ENCODE measurements at regions not wholly inside any gene's neighbourhood (a gene's known extent, or its start where the extent isn't known, plus 50 kb on each side); places are given as distances from the start of the nearest gene placed in this dataset.
"Not testable (repeated sequence)": the region's sequence is repeated elsewhere in the genome, so short reads cannot be mapped to it uniquely, and the experiment has no call there.

DNA sequence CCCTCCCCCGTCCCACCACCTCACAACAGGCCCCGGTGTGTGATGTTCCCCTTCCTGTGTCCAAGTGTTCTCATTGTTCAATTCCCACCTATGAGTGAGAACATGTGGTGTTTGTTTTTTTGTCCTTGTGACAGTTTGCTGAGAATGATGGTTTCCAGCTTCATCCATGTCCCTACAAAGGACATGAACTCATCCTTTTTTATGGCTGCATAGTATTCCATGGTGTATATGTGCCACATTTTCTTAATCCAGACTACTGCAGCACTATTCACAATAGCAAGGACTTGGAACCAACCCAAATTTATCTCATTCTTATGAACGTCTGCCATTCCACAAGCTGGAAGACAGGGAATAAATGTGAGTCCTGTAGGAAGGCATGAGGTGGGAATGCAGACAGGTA is 79.6 kb upstream of the SLC6A11 start:
- not testable (repeated sequence) for DNase-seq (ENCODE audit: low read depth in 2 of 2)

DNA sequence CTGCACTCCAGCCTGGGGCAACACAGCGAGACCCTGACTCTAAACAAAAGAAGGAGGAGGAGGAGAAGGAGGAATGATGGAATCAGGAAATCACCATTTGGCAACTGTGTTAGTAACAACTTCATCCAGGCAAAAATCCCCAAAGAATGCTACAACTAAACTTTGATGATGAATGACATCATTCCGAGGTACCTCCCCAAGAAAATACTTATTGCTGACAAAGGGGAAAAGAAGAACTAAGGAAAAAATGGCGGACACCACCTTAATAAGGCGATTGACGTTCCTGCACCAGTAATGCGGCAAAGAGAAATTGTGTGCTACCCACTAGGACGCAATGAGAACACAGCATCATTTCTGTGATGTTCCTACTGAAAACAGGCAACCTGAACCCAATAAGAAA is 78.2 kb upstream of the SLC6A11 start:
- DNase-seq (ENCODE audit: low read depth in 2 of 2), result no peak

DNA sequence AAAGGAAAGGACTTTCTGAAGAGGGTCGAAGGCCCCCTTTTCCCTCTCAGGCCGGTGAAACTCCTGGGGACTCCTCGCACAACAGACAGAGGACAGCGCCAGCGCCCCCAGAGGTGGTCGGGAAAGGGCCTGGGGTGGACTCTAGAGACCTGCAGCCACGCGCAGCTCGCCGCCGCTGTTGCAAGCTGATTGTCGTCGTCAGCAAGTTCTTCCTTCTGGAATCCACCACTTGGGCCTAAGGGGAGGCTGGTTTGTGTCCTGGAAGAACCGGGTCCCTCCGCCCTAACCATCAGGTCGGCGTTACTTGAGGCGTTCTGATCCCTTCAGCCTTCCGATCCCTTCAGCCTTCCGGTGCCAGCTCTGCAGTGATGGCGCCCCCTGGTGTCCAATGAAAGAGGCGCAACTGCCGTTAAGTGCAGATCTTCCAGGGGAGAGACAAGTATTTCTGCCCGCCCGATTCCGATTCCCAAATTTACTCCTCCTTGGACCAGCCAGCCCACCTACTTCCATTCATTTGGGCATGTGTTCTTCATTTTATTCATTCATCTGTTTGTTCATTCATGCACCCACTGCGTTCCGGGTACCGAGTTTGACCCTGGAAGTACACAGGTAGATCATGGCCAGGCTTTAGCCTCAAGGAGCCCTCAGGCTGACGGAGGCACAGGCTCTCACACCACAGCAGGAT is 77.2 kb upstream of the SLC6A11 start:
- peak; percentile 22 to 63 for DNase-seq (ENCODE audit: low read depth in 2 of 2)

DNA sequence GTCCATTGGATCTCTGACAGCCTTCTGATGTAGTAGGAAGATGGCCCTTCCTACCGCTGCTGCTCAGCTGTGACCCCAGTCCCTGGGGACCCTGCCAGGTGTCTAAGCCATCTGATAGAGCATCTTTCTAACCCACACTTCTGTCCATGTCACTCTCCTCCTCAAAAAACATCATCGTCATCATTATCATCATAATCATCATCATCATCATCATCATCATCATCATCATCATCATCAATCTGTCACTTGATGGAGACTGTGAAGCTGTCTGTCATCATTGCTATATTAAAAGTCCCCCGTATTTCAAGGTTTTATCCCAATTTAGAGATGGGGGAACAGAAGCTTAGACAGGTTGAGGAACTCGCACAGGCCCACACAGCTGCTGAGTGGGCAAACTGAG is 75.1 kb upstream of the SLC6A11 start:
- DNase-seq (ENCODE audit: low read depth in 2 of 2), result no peak

DNA sequence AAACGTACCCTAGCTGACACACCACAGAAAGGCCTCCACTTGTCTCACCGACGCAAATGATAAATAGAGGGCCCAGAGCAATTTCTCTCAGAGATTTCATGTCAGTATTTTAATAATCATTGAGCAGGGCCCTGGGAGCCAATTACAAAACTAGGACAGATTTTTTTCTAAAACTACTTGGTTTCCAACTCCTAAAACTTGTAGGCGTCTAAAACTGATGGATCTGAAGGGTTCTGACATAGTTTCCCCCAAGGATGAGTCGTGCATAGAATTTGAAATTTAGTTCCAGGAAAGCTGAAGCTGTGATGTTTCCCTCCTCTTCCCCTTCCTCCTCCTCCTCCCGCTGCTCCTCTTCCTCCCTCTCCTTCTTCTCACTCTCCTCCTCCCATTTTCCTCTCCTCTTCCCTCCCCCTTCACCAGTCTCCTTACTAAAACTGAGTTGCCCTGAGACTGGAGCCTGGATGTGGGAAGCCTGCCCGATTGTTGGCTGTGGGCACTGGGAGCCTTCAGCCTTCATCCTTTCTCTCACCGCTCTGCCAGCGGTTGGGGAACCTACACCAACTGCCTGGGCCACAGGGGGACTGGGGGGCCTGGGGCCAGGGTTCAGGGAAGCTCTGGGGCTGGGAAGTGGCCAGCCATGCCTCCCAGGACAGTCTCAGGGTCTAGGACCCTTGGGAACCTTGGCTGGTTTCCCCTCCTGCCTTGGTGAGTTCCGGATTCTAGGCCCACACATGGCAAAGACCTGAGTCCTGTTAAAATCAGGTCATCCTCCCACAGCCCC is 73.9 kb upstream of the SLC6A11 start:
- no peak for DNase-seq (ENCODE audit: low read depth in 2 of 2)

DNA sequence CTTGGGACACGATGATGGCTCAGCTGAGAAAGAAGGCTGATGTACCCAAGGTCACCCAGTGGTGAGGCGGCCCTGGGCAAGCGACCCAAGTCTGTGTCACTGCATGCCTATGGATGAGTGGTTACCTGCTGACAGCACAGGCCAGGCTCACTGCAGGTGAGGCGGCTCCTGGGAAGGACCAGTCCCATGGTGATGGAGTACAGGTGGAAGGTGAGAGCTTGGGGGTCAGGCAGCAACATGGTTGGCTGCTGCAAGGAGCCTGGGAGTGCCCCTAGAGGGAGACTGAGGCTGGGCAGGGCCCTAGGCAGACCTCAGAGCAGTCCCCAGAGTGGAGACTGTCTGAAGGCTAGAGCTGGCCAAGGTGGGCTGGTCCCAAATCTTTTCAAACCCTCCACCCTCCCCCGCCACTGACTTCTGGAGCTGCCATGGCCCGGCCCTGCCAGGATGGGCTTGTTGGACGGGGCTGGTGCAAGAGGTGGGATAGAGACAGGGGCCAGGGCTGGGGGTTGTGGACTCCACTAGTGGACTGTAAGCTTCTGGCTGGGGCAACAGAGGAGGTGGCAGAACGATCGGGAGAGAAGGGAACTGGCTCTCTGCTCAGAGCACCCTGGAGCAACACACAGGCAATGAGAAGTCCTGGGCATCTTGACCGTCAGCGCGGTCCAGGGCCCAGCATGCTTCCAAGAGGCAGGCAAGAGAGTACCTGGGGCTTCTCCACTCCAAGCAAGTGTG is 72.5 kb upstream of the SLC6A11 start:
- no peak for DNase-seq (ENCODE audit: low read depth in 2 of 2)

DNA sequence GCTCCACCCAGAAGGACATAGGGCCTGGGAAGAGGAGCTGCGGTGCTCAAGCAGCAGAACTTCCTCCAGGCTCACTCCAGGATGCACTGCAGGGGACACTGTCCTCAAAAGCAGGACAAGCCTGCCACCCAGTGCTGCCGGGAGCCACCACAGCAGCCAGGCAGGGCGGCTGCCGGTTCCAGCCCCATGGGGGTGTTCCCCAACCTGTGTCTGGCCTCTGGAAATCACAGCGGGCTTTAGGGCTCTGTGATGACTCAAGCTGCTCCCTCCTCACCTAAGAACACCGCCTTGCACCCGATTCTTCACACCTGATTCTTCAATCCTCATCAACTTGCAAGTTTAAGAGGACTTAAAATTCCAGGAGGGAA is 71.9 kb upstream of the SLC6A11 start:
- no peak for DNase-seq (ENCODE audit: low read depth in 2 of 2)

DNA sequence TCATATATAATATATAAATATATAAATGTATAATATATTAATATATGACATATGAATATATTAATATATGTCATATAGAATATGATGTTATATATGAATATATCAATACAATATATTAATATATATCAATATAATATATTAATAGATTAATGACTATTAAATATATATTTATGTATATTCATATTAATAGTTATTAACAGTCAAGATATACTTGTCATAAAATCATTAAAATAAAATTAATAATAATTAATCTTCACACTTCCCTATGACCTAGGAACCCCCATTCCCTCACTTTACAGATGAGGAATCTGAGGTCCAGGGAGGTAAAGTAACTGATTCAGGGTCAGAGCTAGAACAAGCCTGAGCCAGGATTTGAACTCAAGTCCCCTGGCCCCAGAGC is 70.6 kb upstream of the SLC6A11 start:
- DNase-seq (ENCODE audit: low read depth in 2 of 2), result no peak

DNA sequence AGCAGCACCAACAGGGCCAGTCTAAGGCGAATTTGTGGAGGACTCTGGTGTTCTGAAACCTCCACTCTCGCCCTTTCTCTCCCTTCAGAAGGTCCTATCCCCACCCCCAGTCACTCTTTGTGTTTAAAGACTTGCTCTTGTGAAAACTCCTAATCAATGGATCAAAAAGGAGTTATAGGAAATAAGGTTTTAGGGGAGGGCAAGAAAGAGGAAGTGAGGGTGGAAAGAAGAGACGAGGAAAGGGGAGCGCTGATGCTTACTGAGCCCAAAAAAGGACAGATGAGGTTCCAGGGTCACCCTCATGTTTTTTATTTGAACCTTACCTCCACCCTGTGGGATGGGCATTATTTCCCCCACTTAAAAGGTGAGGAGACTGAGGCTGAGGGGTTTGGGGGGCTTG is 70.0 kb upstream of the SLC6A11 start:
- DNase-seq (ENCODE audit: low read depth in 2 of 2), result no peak

DNA sequence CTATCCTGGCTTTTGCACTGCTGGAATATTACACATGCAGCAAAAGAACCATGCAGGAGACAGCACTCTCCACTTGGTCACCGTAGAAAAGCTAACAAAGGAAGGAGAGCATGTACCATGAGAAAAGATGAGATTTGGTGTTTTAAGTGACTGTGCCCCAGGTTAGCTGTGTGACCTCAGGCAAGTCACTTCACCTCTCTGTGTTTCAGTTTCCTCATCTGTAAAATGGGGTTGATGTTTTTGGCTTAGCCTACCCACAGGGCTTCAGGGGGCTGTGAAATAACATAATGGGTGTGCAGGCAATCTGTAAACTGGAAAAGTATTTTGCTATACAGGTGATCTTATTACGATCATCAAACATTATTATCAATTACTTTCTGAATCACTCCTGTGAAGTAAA is 69.3 kb upstream of the SLC6A11 start:
- DNase-seq (ENCODE audit: low read depth in 2 of 2), result no peak

DNA sequence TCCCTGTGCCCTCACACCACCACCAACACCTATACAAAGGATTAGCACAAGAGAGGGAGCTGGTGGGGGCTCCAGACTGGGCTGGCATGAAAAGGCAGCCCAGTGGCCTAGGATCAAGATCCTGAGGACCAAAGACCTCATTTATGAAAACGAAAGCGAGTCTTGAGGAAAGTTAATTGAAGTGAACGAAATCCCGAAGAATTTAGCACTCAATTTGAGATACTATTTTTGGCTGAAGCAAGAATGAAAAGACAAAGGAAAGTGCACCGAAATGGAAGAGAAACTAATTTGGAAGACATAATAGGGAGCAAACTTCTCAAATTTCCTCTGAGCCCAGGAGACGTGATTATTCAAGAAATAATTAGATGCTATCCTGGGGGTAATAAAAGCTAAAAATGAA is 68.7 kb upstream of the SLC6A11 start:
- no peak for DNase-seq (ENCODE audit: low read depth in 2 of 2)

DNA sequence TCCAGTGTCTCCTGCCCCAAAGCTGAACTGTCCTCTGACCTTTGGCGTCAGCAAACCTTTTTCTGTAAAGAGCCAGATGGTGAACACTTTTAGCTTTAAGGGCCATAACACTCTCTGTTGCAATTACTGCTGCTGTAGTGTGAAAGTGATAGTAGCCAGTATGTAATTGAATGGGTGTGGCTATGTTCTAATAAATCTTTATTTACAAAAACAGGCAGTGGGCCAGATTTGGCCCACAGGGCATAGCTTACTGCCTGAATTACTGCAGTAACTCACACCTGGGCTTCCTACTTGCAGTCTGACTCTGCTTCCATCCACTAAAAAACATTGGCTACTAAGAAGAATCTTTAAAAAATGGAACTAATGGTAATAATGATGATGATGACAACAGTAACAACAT is 68.0 kb upstream of the SLC6A11 start:
- DNase-seq (ENCODE audit: low read depth in 2 of 2), result no peak

DNA sequence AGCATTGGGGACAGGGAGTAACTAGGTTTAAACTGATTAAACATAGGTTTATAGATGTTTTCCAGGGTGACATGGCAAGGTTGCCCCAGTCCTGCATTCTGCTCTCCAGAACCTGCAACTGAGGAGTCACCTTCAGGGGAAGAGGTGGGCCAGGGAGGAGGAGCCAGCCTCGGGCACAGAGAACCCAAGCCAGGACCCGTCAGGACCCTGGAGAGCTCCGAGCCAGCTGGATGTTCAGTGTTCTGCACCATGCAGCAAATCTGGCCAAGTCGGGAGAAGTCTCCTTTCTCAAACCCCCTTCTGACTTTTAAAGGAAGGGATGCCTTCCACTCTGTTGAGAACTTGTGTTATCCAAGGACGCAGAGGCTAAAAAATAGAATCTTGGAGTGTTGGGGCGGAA is 62.1 kb upstream of the SLC6A11 start:
- DNase-seq (ENCODE audit: low read depth in 2 of 2), result peak; percentile 10 to 58

DNA sequence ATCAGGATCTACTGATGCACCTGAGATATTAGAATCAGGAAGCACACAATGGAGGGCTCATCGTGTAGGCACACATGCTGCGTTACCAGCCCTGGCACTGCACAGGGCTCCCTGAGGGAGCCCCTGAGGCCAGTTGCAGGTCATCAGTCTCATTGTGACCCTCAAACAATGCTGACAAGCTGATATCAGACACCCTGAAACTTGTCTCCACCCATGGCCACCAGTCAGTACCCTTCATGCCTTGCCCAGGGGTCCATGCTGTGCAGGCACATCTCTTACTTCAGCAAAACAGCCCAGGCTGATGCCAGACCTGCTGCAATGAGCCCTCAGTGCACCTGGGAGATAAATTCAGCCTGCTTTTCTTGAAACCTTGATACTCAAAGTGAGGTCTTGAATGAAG is 59.5 kb upstream of the SLC6A11 start:
- no peak for DNase-seq (ENCODE audit: low read depth in 2 of 2)

DNA sequence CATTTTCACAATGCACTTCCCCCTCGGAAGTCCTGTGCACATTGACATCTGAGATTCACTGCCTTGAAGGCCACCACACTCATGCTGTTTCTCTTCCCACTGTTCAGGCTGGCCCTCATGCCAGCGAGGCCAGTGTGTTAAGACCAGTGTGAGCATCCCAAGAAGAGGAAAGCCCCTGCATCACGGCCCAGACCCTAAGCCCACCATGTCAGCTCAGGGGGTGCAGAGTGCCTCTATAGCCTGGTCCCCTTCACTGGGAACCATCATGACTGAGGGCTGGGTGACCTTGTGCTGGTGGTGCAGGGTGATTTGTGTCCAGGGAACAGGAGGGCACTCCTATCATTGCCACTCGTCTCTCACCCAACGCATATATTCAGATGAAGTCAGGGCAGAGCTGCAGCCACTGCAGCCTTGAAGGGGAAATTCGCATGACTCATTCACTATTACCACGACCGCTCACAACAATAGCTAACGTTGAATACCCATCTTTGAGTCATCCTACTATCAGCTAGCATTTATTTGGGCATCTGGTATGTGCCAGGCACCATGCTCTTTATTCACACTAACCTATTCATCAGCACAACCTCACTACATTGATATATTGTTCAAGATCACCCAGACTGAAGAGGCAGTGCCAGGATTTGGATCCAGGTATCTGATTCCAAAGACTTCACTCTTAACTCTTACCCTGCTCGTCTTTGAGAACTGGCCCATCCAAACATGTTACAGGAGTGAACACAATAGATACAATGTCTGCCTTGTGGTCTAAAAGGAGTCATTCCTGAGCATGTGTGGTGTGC is 58.8 kb upstream of the SLC6A11 start:
- peak in 1 of 2 donors; percentile 40 for DNase-seq (ENCODE audit: low read depth in 2 of 2)

DNA sequence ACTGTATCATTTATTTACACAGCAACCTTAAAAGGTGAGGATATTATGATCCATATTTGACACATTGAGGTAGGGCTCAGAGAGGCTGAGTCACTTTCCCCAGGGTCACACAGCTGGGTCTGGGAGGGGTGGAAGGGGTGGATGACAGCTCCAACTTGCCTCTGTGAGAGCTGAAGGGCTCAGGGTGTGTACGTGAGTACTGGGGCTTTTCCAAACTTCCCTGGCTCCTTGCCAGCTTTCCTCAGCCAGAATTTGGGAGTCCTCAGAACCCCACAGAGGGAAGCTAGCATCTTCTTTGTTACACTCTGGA is 58.3 kb upstream of the SLC6A11 start:
- no peak for DNase-seq (ENCODE audit: low read depth in 2 of 2)

DNA sequence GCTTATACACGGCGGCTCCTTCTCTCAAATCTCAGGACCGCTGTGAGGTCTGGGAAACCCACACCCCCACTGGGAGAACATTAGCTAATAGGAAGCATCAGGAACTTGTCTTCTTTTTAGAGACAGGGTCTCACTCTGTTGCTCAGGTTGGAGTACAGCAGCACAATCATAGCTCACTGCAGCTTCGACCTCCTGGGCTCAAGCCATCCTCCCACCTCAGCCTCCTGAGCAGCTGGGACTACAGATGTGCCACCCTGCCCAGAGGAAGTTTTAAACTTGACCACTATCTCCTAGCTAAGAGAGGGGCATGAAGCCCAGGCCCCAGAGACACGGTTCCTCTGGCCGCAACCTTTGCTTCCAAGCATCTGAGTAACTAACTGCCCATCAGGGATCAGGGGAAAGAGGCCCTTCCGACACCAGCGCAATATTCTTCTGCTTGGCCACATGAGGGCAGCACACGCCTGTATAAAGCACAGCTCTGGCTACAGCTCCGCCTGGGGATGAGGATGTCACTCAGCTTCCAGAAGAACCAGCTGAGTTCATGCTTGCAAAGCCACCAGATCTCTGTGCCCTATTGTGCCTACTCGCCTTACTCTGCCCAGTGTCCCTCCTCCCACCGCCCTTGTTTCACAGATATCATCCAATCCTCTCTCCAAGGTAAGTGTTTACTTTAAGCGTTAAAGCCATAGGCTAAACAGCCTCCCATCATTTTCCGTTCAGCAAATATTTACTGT is 57.6 kb upstream of the SLC6A11 start:
- peak; percentile 59 to 76 for DNase-seq (ENCODE audit: low read depth in 2 of 2)

DNA sequence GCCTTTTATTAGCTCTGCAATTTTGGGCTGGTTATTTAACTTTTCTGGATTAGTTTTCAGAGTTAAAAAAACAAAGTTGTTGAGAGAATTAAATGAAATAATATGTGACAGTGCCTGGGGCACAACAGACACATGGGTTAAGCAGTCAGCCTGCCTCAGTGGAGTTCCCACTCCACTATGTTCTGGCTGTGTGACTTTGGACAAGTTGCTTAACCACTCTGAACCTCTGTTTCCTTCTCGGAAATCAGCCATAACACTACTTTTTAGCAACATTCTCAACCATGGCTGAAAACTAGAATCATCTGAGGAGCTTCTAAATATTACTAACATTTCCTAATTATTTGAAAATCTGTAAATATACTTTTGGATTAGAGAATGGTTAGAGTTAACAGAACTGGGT is 56.5 kb upstream of the SLC6A11 start:
- DNase-seq (ENCODE audit: low read depth in 2 of 2), result no peak

DNA sequence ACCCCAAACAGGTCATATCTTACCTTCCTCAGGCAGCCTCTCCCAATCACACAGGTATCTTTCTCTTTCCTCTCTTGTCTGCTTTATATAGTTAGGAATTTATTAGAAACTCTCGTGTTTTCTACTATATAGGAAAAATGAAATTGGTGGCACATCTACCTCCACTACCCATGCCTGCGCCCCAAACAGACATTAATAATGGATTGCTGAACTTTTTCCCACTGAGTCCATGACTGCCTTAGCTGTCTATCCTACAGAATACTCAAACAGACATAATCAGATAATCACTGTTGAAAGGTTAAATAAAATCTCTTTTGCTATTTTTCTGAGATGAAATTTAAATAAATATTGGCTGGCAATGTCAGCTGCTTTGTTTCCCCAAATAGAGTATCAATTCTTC is 55.8 kb upstream of the SLC6A11 start:
- no peak for DNase-seq (ENCODE audit: low read depth in 2 of 2)

DNA sequence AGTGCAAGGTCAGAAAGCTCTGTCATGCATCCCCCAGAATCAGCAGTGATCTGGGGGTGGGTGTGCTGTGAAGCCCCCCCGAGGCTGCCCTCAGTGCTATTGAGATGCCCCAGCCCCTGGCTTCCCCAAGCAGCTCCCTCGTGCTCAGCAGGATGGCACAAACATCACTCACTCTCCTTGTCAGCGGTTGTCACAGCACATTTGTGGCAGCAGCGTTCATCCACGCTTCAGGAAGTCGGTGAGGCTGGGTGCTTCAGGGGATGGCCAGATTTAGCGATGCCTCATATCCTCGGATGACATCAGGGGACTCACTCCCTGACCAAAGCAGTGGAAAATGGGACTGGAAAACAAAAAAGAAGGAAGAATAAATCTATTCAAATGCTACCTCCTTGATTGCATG is 54.4 kb upstream of the SLC6A11 start:
- no peak for DNase-seq (ENCODE audit: low read depth in 2 of 2)

DNA sequence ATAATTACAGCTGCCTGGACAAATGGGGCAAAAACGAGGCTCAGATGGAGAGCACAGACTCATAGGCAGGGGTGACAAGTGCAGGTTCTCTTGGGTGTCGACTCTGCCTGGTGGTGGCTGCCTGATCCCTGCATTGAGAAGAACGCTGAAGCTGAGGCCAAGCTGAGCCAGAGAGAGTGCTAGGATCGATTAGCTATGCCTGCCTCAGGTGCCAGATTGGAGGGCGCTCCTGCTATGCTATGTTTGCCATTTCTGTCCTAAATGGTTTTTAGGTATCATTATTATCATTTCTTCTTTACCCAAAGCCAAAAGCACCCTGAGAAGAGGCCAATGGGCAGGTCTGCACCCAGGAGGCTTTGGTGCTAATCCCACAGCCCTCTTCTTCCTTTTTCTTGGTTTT is 53.9 kb upstream of the SLC6A11 start:
- no peak for DNase-seq (ENCODE audit: low read depth in 2 of 2)

Data from dermis microvascular lymphatic vessel endothelial cell (primary cell).